Limb (tissue), 2 donors: ENCODE measurements at regions not wholly inside any gene's neighbourhood (a gene's known extent, or its start where the extent isn't known, plus 50 kb on each side); places are given as distances from the start of the nearest gene placed in this dataset.
"Not testable (repeated sequence)": the region's sequence is repeated elsewhere in the genome, so short reads cannot be mapped to it uniquely, and the experiment has no call there.

Source experiments
- DNase-seq, 2 donors: peaks; one replicate each; pipeline ENCODE4 v3.0.0-alpha.2; 2016; ENCODE audit errors: extremely low spot score in 2 of 2

DNA sequence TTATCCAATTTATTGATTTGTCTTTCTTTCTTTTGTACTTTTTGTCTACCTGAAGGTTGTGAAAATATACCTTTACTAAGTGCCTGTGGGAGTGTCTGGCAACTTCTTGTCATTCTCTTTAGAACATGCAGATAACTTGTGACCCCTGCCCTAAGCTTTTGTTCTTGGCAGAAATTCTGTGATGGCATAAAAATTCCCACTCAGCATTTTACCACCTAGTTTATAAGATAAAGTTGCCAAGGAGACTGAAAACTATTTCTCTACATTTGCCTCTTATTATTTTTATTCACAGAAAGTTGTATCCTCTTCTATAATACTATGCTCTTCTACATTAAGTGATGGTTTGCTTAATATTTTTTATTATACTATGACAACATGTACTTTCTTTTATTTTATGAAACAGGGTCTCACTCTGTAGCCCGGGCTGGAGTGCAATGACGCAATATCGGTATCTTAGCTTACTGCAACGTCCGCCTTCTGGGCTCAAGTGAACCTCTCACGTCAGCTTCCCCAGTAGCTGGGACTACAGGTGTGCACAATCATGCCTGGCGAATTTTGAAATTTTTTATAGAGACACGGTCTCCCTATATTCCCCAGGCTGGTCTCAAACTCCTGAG lies 683.5 kb downstream of the ANKRD7 start:
- no peak for DNase-seq

DNA sequence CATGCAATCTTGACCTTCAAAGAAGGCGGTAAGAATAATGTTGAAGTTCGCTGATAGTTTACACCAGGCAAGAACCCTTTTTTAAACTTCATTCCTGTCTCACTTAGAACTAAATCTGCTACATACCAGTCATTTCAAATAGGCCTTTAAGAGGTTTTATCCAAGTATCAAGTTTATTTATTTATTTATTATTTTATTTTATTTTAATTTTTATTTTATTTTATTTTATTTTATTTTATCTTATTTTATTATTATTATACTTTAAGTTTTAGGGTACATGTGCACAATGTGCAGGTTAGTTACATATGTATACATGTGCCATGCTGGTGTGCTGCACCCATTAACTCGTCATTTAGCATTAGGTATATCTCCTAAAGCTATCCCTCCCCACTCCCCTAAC lies 691.6 kb downstream of the ANKRD7 start:
- not testable (repeated sequence) for DNase-seq

DNA sequence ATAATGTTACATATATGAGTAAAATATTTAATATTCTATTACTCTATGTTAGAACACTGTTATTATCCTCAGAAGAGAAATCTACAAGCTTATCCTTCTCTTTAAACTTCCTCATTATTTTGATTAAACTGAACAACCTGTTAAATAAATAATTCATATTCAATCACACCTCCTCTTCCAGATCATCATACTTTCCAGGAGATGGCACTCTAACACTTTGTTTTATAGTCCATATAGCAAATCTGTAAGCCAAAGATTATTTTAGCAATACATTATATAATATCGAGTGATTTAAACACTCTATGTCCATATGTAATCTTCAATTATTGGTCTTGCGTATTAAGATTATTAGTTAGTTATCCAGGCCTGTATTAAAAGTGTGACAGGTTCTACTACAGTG lies 694.1 kb downstream of the ANKRD7 start:
- peak in 1 of 2 donors; percentile 15 for DNase-seq

DNA sequence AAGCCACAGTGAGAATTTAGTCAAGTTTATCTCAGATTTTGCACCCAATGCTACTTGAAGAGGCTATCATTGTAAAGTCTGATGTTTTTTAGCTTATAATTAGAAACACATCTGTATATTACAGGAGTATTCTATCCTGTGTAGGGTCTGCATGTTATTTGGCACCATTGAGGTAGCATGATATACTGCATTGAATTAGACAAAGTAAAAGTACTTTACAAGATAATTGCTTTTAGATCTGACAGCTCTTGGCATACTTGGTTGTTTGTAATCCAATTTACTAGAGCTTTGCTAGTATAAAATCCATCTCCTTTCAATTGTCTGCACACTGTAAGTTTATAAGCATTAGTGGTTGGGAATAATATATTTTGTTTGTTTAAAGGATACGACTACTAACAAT lies 714.3 kb downstream of the ANKRD7 start:
- DNase-seq = no peak

DNA sequence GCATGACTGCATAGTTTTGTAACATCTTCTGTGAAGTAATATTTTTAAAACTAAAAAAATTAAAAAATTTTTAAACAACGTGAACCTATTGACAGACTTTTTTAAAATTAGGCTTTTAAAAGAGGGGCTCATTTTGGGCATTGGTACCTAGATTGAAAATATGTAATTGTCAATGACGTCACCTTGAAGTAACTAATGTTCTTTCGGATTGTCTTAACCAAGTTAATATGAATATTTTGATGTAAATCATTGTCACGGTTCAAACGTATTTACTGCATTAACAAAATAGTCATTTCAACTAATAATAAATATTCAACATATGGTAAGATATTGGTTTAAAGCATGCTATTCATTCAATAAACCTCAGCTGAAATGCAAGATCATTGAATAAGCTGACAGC lies 719.8 kb downstream of the ANKRD7 start:
- DNase-seq = no peak

DNA sequence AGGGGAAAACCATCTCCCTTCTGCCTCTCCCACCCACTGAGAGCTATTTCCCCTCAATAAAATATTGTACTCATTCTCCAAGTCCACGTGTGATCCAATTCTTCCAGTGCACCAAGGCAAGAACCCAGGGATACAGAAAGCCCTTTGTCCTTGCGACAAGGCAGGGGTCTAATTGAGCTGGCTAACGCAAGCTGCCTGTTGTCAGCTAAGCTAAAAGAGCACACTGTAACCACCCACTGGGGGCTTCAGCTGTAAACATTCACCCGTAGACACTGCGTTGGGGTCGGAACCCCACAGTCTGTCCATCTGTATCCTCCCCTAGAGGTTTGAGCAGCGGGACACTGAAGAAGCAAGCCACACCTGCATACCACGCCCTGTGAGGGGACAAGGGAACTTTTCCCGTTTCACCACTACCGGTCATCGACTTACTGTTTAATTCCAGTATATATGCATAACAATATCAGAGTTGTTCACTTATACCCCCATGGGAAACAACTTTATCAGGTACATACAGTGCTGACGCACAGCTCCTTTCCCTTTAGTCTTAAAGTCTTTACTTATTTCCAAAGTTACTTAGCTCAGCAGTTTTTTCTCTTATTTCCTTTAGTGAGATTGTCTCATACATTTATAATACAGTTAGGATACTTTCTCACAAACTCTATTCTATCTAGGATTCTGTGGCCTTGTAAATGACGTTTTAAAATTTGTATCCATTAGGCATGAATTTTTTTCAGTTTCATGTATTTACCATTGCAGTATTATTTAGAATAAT lies 721.6 kb downstream of the ANKRD7 start:
- no peak for DNase-seq

DNA sequence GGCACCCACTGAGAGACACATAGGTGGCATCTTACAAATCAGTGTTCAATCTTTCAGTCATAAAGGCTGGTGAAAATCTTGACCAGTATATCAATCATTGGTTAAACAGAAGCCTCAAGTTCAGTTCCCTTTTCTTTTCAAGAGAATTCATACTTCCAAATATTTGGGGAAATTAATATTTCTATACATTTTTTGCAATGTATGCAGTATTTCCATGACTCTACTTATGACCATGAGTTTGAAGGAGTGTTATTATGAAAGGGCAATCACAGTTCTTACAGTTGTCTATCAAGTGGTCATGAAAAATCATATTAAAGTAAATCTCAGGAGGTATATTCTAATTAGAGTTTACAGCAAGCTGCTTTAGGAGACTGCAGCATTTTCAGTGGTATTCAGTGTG lies 724.0 kb downstream of the ANKRD7 start:
- DNase-seq = no peak

DNA sequence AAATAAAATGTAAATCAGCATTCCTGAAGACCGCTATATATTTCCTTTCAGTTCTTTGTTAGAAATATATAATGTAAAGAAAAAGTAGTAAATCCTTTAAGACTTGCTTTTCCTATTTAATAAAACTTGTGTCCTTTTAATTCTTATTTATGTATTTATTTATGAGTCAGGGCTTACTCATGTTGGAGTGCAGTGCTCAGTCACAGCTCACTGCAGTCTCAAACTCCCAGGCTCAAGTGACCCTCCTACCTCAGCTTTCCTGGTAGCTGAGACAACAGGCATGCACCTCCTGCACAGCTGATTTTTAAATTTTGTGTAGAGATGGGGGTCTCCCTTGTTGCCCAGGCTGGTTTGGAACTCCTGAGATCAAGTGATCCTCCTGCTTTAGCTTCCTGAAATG lies 724.5 kb downstream of the ANKRD7 start:
- no peak for DNase-seq

DNA sequence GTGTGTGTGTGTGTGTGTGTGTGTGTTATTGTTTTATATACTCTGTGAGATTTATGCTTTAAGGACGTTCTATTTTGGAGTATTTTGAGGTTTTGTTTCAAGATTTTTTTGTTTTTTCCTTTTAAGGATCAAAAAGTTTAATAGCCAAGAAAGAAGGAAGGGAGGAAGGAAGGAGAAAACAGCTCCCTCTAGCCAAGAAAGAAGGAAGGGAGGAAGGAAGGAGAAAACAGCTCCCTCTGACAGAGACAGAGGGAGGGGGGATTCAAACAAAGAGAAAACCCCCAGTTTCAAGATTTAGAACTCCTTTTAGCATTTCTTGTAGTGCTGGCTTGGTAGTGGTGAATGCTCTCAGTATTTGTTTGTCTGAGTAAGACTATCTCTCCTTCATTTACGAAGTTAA lies 731.8 kb downstream of the ANKRD7 start:
- DNase-seq = not testable (repeated sequence)

DNA sequence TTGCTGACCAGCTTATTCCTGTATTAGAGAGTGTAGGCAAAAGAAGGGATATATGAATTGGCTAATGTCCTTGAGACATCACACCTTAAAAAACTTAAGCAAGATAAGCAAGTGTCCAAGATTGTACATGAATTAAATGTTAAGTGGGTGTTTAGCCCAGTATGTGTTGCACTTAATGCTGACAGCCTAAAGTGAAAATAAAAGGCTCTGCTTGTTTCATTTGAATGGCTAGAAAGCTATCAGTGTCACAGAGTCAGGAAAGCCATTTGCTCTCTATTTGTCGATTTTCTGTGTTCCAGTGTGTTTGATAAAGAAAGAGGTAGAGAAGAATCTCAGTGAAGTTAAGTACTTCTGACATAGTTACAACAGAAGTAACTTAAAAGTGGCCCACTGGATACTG lies 744.9 kb downstream of the ANKRD7 start:
- no peak for DNase-seq

DNA sequence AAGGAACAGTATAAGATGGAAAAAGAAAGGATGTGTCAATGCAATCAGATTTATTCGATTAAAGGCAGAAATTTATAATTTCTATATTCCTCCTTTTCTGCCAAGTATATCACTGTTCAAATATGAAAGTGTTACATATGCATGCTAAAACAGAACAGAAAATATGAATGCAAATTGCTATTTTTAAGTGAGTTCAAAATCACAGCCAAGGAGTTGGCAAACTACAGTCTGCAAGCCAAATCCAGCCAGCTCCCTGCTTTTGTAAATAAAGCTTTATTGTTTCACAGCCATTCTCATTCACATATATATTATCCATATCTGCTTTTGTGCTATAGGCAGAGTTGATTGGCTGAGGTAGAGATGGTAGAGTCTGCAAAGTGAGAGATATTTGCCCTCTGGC lies 747.2 kb downstream of the ANKRD7 start:
- no peak for DNase-seq

DNA sequence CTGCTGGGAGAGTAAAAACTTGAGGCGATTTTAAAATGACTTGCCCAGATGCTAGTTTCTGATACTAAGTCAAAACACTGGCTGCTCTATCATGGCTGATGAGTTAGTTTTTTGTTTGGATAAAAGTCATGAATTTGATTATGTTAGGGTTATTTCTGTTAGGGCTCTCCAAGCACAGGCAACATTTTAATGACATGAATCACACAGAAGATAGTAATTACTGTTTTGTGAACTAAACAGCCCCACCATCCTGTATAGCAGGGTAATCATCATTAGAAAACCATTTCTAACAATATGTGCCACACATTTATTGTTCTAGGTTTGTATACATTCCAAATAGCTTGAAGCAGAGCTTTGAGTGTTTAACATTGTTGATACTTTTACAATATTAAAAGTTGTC lies 750.3 kb downstream of the ANKRD7 start:
- DNase-seq = no peak

DNA sequence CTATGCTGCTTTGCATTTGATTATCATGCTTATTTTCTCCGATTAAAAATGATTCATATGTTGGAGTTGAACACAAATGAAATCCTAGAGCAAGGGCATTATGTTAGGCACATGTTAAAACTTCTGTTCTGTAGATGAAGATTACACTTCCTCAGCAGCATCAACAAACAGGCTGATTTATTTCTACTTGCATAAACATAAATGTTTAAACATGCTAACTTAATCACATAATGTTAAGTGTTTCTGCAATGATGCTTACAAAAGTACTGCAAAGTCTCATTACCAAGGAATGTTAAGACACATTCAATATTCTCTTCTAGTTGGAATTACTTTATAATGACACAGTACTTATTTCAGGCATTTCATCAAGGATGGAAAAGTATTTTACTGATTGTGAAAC lies 770.8 kb downstream of the ANKRD7 start:
- DNase-seq = no peak

DNA sequence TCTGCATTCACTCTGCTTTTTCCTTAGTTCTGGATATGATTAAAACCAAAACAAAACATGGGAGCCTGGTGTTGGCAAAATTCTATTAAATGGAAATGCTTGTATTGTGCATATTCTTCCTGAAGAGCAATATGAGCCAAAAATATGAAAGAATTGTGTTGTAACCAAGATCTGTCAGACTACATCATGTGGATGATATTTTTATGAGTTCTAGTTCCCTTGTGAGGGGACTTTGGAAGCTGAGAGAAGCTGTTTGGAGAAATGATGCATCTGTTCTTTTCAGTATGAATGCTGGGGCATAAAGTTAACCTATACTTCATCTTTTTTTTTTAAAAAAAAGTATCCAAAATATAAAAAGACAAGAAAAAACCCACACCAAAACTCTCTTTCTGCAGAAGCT lies 782.7 kb downstream of the ANKRD7 start:
- peak in 1 of 2 donors; percentile 7 for DNase-seq

DNA sequence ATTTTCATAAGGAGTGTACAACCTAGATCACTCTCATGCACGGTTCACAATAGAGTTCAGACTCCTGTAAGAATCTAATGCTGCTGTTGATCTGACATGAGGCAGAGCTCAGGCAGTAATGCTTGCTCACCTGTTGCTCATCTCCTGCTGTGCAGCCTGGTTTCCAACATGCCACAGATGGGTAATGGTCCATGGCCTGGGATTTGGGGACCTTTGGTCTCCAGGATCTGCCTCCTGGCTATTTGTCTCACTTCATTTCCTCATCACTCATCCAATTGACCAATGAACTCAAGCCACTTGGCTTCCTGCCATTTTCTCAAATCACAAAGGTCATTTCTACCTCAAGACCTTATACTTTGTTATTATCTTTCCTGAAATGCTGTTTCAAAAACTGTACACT lies 786.1 kb downstream of the ANKRD7 start:
- DNase-seq = no peak

DNA sequence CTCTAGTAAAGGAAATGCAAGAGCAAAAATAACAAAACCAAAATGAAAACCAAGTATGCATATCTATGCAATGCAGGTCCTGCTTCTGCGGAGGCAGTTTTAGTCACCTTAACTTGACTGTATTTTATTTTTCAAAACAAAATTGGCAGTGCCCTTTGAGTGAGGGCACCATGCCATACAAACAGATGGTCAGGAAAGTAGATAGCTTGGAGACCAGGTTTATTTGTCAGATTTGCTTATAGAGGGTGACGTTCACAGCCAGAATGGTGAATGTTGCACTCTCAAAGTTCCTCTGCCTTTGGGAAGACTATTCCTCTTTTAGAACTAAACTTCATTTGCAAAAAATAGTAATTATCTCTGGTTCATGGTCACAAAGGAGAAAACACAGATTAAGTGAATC lies 801.9 kb downstream of the ANKRD7 start:
- DNase-seq = no peak

DNA sequence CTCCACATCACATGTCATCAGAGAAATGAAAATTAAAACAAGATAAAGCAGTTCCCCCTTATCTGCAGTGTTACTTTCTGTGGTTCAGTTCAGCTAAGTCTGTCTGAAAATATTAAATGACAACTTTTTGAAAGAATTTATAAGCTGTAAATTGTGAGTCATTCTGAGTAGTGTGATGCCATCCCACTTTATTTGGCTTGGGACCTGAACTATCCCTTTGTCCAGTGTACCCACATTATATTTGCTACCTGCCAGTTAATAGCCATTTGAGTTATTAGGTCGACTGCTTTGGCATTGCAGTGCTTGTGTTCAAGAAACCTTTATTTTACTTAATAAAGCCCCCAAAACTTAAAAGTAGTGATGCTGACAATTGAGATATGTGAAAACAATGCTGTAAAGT lies 804.2 kb downstream of the ANKRD7 start:
- no peak for DNase-seq

DNA sequence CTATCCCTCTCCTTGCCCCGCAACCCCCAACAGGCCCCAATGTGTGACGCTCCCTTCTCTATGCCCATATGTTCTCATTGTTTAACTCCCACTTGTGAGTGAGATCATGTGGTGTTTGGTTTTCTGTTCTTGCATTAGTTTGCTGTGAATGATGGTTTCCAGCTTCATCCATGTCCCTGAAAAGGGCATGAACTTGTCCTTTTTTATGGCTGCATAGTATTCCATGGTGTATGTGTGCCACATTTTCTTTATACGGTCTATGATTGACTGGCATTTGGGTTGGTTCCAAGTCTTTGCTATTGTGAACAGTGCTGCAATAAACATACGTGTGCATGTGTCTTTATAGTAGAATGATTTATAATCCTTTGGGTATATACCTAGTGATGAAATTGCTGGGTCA lies 807.6 kb downstream of the ANKRD7 start:
- not testable (repeated sequence) for DNase-seq

DNA sequence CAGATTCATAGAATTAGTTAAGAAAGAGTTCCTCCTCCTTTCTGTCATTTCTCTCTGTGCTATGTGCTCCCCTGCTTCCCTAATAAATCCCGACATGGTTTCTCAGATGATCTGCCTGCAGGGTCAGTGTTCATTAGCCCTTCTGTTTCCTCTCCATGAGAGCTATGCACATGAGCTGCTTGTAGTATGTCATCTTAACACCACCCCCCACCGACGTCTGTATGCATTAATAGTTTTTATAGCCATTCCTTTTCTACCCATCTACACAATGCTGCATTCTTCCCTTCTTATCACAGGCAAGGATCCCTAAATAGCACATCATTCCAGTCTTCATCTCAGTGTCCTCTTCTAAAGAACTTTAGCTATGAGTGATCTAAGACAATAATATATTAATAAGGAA lies 809.1 kb downstream of the ANKRD7 start:
- DNase-seq = no peak

DNA sequence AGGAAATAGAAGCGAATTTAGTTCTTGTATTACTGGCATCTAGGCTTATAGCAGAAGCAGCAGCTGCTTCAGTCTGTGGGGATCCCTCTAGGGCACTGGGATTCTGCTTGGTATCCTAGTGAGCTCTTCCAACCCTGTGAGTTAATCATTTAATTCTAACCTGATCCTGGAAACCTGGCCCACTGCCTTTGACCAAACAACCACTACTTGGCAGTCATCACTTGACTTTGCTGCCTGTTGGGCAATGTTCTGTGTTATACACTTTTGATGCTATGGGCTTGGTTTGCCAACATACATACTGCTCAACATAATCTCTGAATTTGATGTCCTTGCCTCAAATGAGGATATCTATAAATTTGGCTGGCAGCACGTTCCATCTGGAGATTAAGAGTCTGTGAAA lies 813.4 kb downstream of the ANKRD7 start:
- no peak for DNase-seq

DNA sequence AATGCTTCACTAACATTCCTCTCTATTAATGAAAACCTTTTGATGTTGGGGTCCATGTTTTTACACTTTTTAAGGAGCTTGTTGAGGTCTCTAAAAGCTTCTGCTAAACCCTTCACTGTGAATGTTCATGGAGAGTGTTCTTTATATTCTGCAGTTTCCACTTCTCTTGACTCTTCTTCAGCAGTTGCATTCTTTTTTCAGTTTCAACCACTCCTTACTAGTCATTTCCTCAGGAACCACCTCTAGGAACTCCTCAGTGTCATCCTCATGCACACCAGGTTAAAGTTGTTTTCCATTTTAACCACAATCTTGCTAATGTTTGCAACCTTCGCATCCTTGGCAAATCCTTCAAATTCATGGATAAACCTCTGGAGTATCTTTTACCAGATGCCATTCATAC lies 821.6 kb downstream of the ANKRD7 start:
- DNase-seq = no peak

DNA sequence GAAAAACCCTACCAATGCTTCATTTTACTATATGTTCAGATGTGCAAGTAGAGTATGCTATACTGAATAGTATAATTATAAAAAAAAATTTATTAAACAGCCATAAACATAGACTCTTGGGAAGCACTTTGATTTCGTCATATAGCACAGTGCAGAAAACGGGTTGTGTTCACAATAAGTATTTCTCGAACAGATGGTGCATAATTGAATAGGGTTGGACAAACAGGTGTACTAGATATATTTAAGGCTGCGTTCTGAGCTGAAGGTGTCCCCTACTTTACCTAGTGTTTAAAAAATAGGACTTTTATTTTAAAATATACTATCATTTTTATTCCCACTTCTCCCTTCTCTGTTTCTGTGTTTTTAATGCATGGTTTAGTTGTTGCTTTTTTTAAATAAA lies 841.5 kb downstream of the ANKRD7 start:
- no peak for DNase-seq

DNA sequence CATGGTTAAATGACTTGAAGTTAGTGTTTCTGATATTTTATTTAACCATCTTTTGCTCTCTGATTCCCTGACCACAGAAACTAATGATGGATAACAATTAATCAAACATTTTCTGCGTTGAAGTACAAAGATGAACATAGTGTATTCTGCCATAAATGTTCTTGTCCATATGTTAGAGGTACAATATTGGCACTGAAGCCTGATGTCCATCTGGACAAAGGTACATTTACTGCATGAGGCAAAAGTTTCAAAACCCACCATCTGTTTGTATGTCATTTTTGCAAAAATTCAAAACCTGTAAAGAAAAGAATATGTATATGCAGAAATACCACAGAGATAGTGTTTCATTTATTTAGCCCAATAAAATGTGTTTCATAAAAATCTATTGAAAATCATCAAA lies 861.5 kb downstream of the ANKRD7 start:
- no peak for DNase-seq
